SK-N-SH (cell line): ENCODE measurements at regions not wholly inside any gene's neighbourhood (a gene's known extent, or its start where the extent isn't known, plus 50 kb on each side); places are given as distances from the start of the nearest gene placed in this dataset.
"Not testable (repeated sequence)": the region's sequence is repeated elsewhere in the genome, so short reads cannot be mapped to it uniquely, and the experiment has no call there.

Source experiments
- CTCF ChIA-PET: fragments of 300-600, 350-600 bp; formaldehyde crosslinking; extraction: SDS; loops from one replicate; lab custom pipeline; 2021; lab: Yijun Ruan, JAX
- POLR2A ChIA-PET: fragments of 350-600 bp; sonication (Branson Sonifier 250); formaldehyde crosslinking; extraction: SDS; loops from one replicate; lab custom pipeline; 2020; ENCODE audit warnings: antibody characterized with exemption, inconsistent platforms; lab: Yijun Ruan, JAX
- DNase-seq: peaks from one replicate; pipeline ENCODE4 v3.0.0; 2012
- H2AFZ ChIP-seq: fragments of 200-600 bp; sonication (generic); 2 replicates; pipeline ENCODE4 v1.8.1; 2016; ENCODE audit warnings: antibody characterized with exemption, mild to moderate bottlenecking, low read depth
- H3F3A ChIP-seq: fragments of 200-600 bp; sonication (generic); replicated peaks from 2 replicates; pipeline ENCODE3; 2016; ENCODE audit warnings: antibody characterized with exemption, mild to moderate bottlenecking; ENCODE audit not compliant: insufficient read depth
- H3K27ac ChIP-seq, 2 experiments: fragments of 200-500 bp in 1 of 2; fragments of 200-600 bp in 1 of 2; sonication (Bioruptor generic) in 1 of 2; sonication (generic), shearing (Covaris generic) in 1 of 2; 2 replicates each; pipeline versions ENCODE4 v1.5.1 to v1.6.1; 2014 to 2016; ENCODE audit warnings: low read depth in 2 of 2, inconsistent platforms in 1 of 2, low read length in 1 of 2, mild to moderate bottlenecking in 1 of 2, mixed read lengths in 1 of 2
- H3K27me3 ChIP-seq: fragments of 200-600 bp; sonication (generic), shearing (Covaris generic); 2 replicates; pipeline ENCODE4 v1.6.1; 2016; ENCODE audit warnings: mixed run types; ENCODE audit not compliant: insufficient read depth
- H3K36me3 ChIP-seq, 2 experiments: fragments of 200-500 bp in 1 of 2; fragments of 200-600 bp in 1 of 2; sonication (Bioruptor generic) in 1 of 2; sonication (generic) in 1 of 2; replicated peaks in 1 of 2; 2 replicates each; pipeline versions ENCODE3 to v1.5.1; 2014 to 2016; ENCODE audit warnings: low read length in 1 of 2, mild to moderate bottlenecking in 1 of 2; ENCODE audit not compliant: insufficient read depth in 2 of 2, control insufficient read depth in 1 of 2
- H3K4me1 ChIP-seq, 2 experiments: fragments of 200-500 bp in 1 of 2; fragments of 200-600 bp in 1 of 2; sonication (Bioruptor generic) in 1 of 2; sonication (generic), shearing (Covaris generic) in 1 of 2; 2 replicates each; pipeline versions ENCODE4 v1.5.1 to v1.6.1; 2014 to 2016; ENCODE audit warnings: low read depth in 1 of 2, low read length in 1 of 2, mixed run types in 1 of 2; ENCODE audit not compliant: insufficient read depth in 2 of 2, control insufficient read depth in 1 of 2
- H3K4me2 ChIP-seq: fragments of 200-600 bp; sonication (generic), shearing (Covaris generic); 2 replicates; pipeline ENCODE4 v1.6.1; 2017; ENCODE audit warnings: mixed run types
- H3K4me3 ChIP-seq, 2 experiments: fragments of 200-500 bp in 1 of 2; fragments of 200-600 bp in 1 of 2; sonication (Bioruptor generic) in 1 of 2; sonication (generic), shearing (Covaris generic) in 1 of 2; 2 replicates each; pipeline versions ENCODE4 v1.5.1 to v1.8.1; 2014 to 2016; ENCODE audit warnings: low read depth in 2 of 2, inconsistent platforms in 1 of 2, low read length in 1 of 2, mild to moderate bottlenecking in 1 of 2, mixed read lengths in 1 of 2, moderate library complexity in 1 of 2
- H3K79me2 ChIP-seq: fragments of 200-600 bp; sonication (generic); 2 replicates; pipeline ENCODE4 v1.8.1; 2017; ENCODE audit warnings: mild to moderate bottlenecking; ENCODE audit not compliant: insufficient read depth
- H3K9ac ChIP-seq: fragments of 200-600 bp; sonication (generic); 2 replicates; pipeline ENCODE4 v1.6.1; 2017; ENCODE audit warnings: mixed run types
- H3K9me2 ChIP-seq: fragments of 200-600 bp; sonication (generic); 2 replicates; pipeline ENCODE4 v1.6.1; 2017; ENCODE audit warnings: mixed run types
- H3K9me3 ChIP-seq: fragments of 200-600 bp; sonication (generic); 2 replicates; pipeline ENCODE4 v1.6.1; 2017; ENCODE audit warnings: mixed run types, mild to moderate bottlenecking, moderate library complexity
- H4K20me1 ChIP-seq: fragments of 200-600 bp; sonication (generic); 2 replicates; pipeline ENCODE4 v1.6.1; 2017; ENCODE audit warnings: mild to moderate bottlenecking, mixed run types; ENCODE audit not compliant: insufficient read depth
- EP300 ChIP-seq, 2 experiments: IDR thresholded peaks; 2 replicates each; pipeline versions ENCODE4 v1.4.0 to v1.6.1; 2012; ENCODE audit warnings: borderline replicate concordance in 1 of 2, low read depth in 1 of 2, low read length in 1 of 2
- FOXJ3 ChIP-seq: sonication (generic); formaldehyde crosslinking; IDR thresholded peaks from 2 replicates; pipeline ENCODE4 v1.5.1; 2020; ENCODE audit warnings: mild to moderate bottlenecking, missing genetic modification reagents
- FOXM1 ChIP-seq: IDR thresholded peaks from 2 replicates; pipeline ENCODE4 v1.4.0; 2012; ENCODE audit warnings: low read depth, mild to moderate bottlenecking
- GABPA ChIP-seq: IDR thresholded peaks from 2 replicates; pipeline ENCODE4 v1.4.0; 2012; ENCODE audit warnings: low read depth, mild to moderate bottlenecking
- JUND ChIP-seq: IDR thresholded peaks from 2 replicates; pipeline ENCODE4 v1.4.0; 2012
- MAX ChIP-seq: IDR thresholded peaks from 2 replicates; pipeline ENCODE4 v1.4.0; 2012; ENCODE audit warnings: low read depth
- MXI1 ChIP-seq: IDR thresholded peaks from 2 replicates; pipeline ENCODE4 v1.6.1; 2012; ENCODE audit warnings: mild to moderate bottlenecking, low read depth, low read length, improper control_type of control experiment
- NFIC ChIP-seq: IDR thresholded peaks from 2 replicates; pipeline ENCODE4 v1.4.0; 2012; ENCODE audit warnings: borderline replicate concordance
- PBX3 ChIP-seq: IDR thresholded peaks from 2 replicates; pipeline ENCODE4; 2012
- POLR2AphosphoS5 ChIP-seq: IDR thresholded peaks from 2 replicates; pipeline ENCODE4 v1.6.1; 2012; ENCODE audit warnings: low read depth, low read length
- RAD21 ChIP-seq: IDR thresholded peaks from 2 replicates; pipeline ENCODE4 v1.6.1; 2012; ENCODE audit warnings: mild to moderate bottlenecking, low read length
- RXRA ChIP-seq: IDR thresholded peaks from 2 replicates; pipeline ENCODE4 v1.4.0; 2012; ENCODE audit warnings: low read depth, mild to moderate bottlenecking, borderline replicate concordance
- TAF1 ChIP-seq: IDR thresholded peaks from 2 replicates; pipeline ENCODE4 v1.6.1; 2012; ENCODE audit warnings: low read depth, mild to moderate bottlenecking, low read length, moderate library complexity, borderline replicate concordance
- TCF12 ChIP-seq: IDR thresholded peaks from 2 replicates; pipeline ENCODE4 v1.4.0; 2012
- TEAD4 ChIP-seq: IDR thresholded peaks from 2 replicates; pipeline ENCODE4 v1.4.0; 2012; ENCODE audit warnings: mild to moderate bottlenecking, borderline replicate concordance; ENCODE audit not compliant: insufficient read depth
- USF1 ChIP-seq: IDR thresholded peaks from 2 replicates; pipeline ENCODE4 v1.4.0; 2012; ENCODE audit warnings: low read depth, borderline replicate concordance
- USF2 ChIP-seq: fragments of 150-350 bp; IDR thresholded peaks from 2 replicates; pipeline ENCODE4 v1.6.1; 2017; ENCODE audit warnings: antibody characterized with exemption, low read length, low read depth, borderline replicate concordance
- YY1 ChIP-seq: IDR thresholded peaks from 2 replicates; pipeline ENCODE4 v1.4.0; 2012; ENCODE audit warnings: low read depth, mild to moderate bottlenecking
- WGBS: methylation state at CpG from one replicate; pipeline ENCODE4 v1.1.6; 2017; ENCODE audit warnings: low lambda C conversion rate; 5-methylcytosine and 5-hydroxymethylcytosine counted together

GRCh38 chr11:44442893-44443673 is 122.4 kb upstream of the CD82 start:
- H4K20me1 ChIP-seq, H3K27me3 ChIP-seq, H3K9me3 ChIP-seq, CTCF ChIA-PET, H3K9me2 ChIP-seq, H3K4me2 ChIP-seq, POLR2A ChIA-PET, H3F3A ChIP-seq, H2AFZ ChIP-seq, H3K27ac ChIP-seq, DNase-seq, H3K9ac ChIP-seq, H3K79me2 ChIP-seq, H3K4me1 ChIP-seq, H3K36me3 ChIP-seq, H3K4me3 ChIP-seq: not testable (repeated sequence)
- WGBS, result 47% methylated on average over 4 of the region's 4 CpGs

- no peak overlapping the region for H3K4me2 ChIP-seq
- no peaks in the 10 kb centered on the region for H4K20me1 ChIP-seq
- DNase-seq, result no peak
- H2AFZ ChIP-seq, result no peak overlapping the region
- ChIA-PET POLR2A (no interaction called here), CTCF (no interaction called here)
- H3K27me3 ChIP-seq, result no peaks in the 10 kb centered on the region
- H3K79me2 ChIP-seq, result no peaks in the 10 kb centered on the region
- H3K4me1 ChIP-seq, result peaks cover 0 to 2% of the 10 kb centered on the region in 2 experiments; a peak in 1 of 4 replicates
- H3K4me3 ChIP-seq, result no peak overlapping the region
- 65% methylated on average over 21 of the region's 28 CpGs for WGBS
- no peak overlapping the region for H3K27ac ChIP-seq
- no peaks in the 10 kb centered on the region for H3K9me2 ChIP-seq
- no peak overlapping the region for H3K9ac ChIP-seq
- H3K36me3 ChIP-seq, result no peaks in the 10 kb centered on the region
- peaks cover 3% of the 10 kb centered on the region; the same call in 1 of the 2 replicates for H3K9me3 ChIP-seq
- TF ChIP-seq FOXM1, result no peak
- no peak for TF ChIP-seq FOXJ3
- no peak for TF ChIP-seq GABPA
- no peak for TF ChIP-seq YY1
- TF ChIP-seq MXI1, result no peak
- TF ChIP-seq TEAD4, result no peak
- H3F3A ChIP-seq, result no peaks in the 10 kb centered on the region
Measured at GRCh38 chr11:44443836-44444769, 121.4 kb upstream of the CD82 start.

- CTCF ChIA-PET, result no interaction called here
- Histone ChIP-seq H4K20me1 (no peaks in the 10 kb centered on the region), H3K27me3 (no peaks in the 10 kb centered on the region), H3K36me3 (no peaks in the 10 kb centered on the region), H3K4me2 (no peak overlapping the region), H3K4me3 (no peak overlapping the region), H3K79me2 (no peaks in the 10 kb centered on the region), H3K9me3 (peaks cover 3% of the 10 kb centered on the region; the same call in 1 of the 2 replicates), H3K27ac (no peak overlapping the region), H2AFZ (no peak overlapping the region), H3K9ac (no peak overlapping the region), H3K9me2 (no peaks in the 10 kb centered on the region), H3K4me1 (peaks cover 0 to 2% of the 10 kb centered on the region in 2 experiments; a peak in 1 of 4 replicates), H3F3A (no peaks in the 10 kb centered on the region)
- DNase-seq, result no peak
- POLR2A ChIA-PET, result interaction anchor here (0.6 kb wide), 1 partner anchor 18 kb away, joined by 3 read pairs; no protein-coding TSS in a partner anchor
- 52% methylated on average over 3 of the region's 3 CpGs for WGBS
- TF ChIP-seq GABPA (no peak), PBX3 (no peak), RAD21 (no peak), POLR2AphosphoS5 (no peak), NFIC (no peak), USF2 (no peak), RXRA (no peak), USF1 (no peak), MXI1 (no peak), TCF12 (no peak), MAX (no peak), EP300 (IDR thresholded peaks at IDR 0.05; ENCODE audit: borderline replicate concordance in 1 of 2, low read depth in 1 of 2, low read length in 1 of 2) (no peak), TAF1 (no peak), FOXJ3 (no peak), JUND (no peak)
Measured at GRCh38 chr11:44444770-44445321, 120.6 kb upstream of the CD82 start.
